HL-60/S4 treated with phorbol 12-myristate 13-acetate at 8.2 ng/mL for 4 days and 3 days (cell line): ENCODE measurements at regions not wholly inside any gene's neighbourhood (a gene's known extent, or its start where the extent isn't known, plus 50 kb on each side); places are given as distances from the start of the nearest gene placed in this dataset.

ENCODE experiments used
- in situ Hi-C: fragments of 300-500 bp; cut with MboI; formaldehyde crosslinking; loops from 2 replicates; pipeline ENCODE4 v1.15.0; 2022; ENCODE audit warnings: low sequenced_read_pairs

GRCh38 chr4:24249972-24250371 is 334.4 kb downstream of the DHX15 start:
- in situ Hi-C loops, result no loop called here

- in situ Hi-C loops, result no loop called here
Observed at GRCh38 chr4:24248674-24249630, 335.4 kb downstream of the DHX15 start.

- in situ Hi-C loops, result no loop called here
Observed at GRCh38 chr4:24245491-24245820, 338.9 kb downstream of the DHX15 start.

GRCh38 chr4:24244663-24245490 is 339.5 kb downstream of the DHX15 start:
- in situ Hi-C loops, result no loop called here

GRCh38 chr4:24243641-24244040 is 340.7 kb downstream of the DHX15 start:
- in situ Hi-C loops, result no loop called here

GRCh38 chr4:24241511-24241910 is 342.8 kb downstream of the DHX15 start:
- in situ Hi-C loops, result no loop called here

- in situ Hi-C loops, result no loop called here
Observed at GRCh38 chr4:24240655-24241054, 343.7 kb downstream of the DHX15 start.

GRCh38 chr4:24237709-24238108 is 346.6 kb downstream of the DHX15 start:
- in situ Hi-C loops, result no loop called here

- in situ Hi-C loops, result no loop called here
Observed at GRCh38 chr4:24236532-24236931, 346.7 kb upstream of the PPARGC1A start.

- in situ Hi-C loops, result no loop called here
Observed at GRCh38 chr4:24236120-24236519, 346.3 kb upstream of the PPARGC1A start.

- in situ Hi-C loops, result no loop called here
Observed at GRCh38 chr4:24235618-24236017, 345.8 kb upstream of the PPARGC1A start.

GRCh38 chr4:24234288-24234848 is 344.5 kb upstream of the PPARGC1A start:
- in situ Hi-C loops, result no loop called here

GRCh38 chr4:24230955-24231354 is 341.1 kb upstream of the PPARGC1A start:
- in situ Hi-C loops, result no loop called here

GRCh38 chr4:24229978-24230377 is 340.1 kb upstream of the PPARGC1A start:
- in situ Hi-C loops, result no loop called here

GRCh38 chr4:24228692-24229091 is 338.8 kb upstream of the PPARGC1A start:
- in situ Hi-C loops, result no loop called here

GRCh38 chr4:24226667-24227066 is 336.8 kb upstream of the PPARGC1A start:
- in situ Hi-C loops, result no loop called here

GRCh38 chr4:24226023-24226422 is 336.2 kb upstream of the PPARGC1A start:
- in situ Hi-C loops, result no loop called here

- in situ Hi-C loops, result no loop called here
Observed at GRCh38 chr4:24224446-24224845, 334.6 kb upstream of the PPARGC1A start.

GRCh38 chr4:24219209-24219608 is 329.4 kb upstream of the PPARGC1A start:
- in situ Hi-C loops, result no loop called here

- in situ Hi-C loops, result no loop called here
Observed at GRCh38 chr4:24218566-24218965, 328.7 kb upstream of the PPARGC1A start.

GRCh38 chr4:24214796-24215195 is 324.9 kb upstream of the PPARGC1A start:
- in situ Hi-C loops, result no loop called here

GRCh38 chr4:24213961-24214360 is 324.1 kb upstream of the PPARGC1A start:
- in situ Hi-C loops, result no loop called here
